DLD1 (cell line): ENCODE measurements at regions not wholly inside any gene's neighbourhood (a gene's known extent, or its start where the extent isn't known, plus 50 kb on each side); places are given as distances from the start of the nearest gene placed in this dataset.
"Not testable (repeated sequence)": the region's sequence is repeated elsewhere in the genome, so short reads cannot be mapped to it uniquely, and the experiment has no call there.

Source experiments
- in situ Hi-C: cut with HindIII; loops from 2 replicates; pipeline ENCODE4 v1.10.0; 2017; ENCODE audit warnings: low sequenced_read_pairs

GRCh38 chr9:19660019-19660418 is 128.8 kb downstream of the SLC24A2 start:
- in situ Hi-C loops = no loop called here

GRCh38 chr9:19656704-19657103 is 132.1 kb downstream of the SLC24A2 start:
- in situ Hi-C loops = no loop called here

DNA sequence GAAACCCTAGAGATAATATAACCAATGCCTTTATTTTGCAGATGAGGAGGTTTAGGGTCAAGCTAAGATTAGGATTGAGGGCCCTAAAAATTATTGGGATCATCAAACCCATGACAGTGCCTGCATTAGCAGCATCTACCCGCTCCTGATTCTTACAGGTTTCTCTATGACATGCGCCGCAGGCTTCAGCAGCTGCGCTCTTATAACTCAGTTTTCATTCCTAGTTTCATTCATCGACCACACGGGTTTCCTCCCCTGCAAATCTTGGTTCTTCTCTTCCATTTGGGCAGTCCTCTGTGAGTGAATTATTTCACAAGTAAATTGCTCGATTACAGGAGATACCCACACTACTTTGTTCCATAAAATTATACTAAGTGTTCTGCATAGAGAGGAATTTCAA is 137.2 kb downstream of the SLC24A2 start:
- in situ Hi-C loops = no loop called here

DNA sequence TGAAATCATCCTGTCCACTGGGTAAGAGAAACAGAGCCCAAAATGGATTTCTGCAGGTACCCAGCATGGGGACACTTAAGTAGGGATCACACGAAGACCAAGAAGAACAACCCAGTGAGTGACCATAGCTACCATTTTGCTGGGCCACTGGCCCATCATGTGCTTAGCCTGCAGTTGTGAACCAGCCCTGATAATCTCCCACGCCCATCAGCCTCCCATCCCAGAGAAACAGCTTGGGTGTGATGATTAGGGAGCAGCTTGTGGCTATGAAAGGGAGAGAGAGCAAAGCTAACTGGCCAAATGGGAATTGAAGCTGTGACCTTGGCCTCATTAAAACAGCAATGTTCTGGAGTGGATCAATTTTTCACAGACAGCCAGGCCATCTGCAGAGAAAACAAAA is 138.5 kb downstream of the SLC24A2 start:
- in situ Hi-C loops = no loop called here

DNA sequence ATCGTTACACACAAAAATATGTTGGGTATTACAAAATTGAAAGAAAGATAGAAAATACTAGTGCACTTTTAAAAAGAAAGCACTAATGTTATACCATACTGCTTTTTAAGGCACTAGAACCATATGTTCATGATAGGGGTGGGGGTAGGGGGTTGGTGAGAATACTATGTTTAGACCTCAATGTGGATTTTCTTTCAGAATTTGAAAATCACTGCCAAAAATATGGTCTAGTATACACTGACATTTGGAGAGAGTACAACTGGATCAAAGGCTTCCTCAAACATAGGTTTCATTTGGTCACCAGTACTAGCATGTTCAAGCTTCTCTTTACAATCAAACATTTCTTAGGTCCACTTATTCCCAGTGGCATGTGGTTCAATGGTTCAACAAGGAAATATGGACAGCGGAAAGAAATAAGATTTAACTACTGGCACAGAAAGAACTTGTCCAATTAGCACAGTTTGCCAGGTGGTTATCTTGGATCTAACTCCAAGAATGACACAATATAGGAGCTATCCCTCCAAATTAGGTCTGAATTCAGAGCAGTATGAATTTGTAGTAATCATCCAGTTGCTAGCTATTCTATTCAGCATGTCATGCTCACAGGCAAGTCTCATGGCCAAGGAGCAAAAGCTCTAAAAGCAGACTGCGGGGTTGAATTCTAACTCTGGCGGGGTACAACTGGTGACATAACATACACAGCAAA is 139.3 kb downstream of the SLC24A2 start:
- in situ Hi-C loops = no loop called here

DNA sequence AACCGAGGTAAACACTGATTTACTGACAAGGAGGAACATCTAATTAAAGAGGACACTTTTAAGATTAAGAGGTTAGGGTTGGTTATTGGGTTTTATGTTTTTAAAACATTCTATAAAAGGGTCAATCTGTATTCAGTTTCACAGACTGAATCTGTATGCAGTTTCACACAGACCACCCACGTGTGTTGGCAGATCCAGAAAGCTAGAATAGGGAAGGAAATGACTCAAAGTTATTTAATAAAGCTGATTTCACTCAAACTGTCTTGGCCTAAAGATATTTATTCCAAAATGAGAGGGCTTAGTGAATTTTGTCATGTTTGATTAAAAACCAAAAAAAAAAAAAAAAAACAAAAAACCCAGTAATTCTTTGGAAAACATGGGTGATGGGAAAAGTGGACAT is 140.2 kb downstream of the SLC24A2 start:
- in situ Hi-C loops = no loop called here

DNA sequence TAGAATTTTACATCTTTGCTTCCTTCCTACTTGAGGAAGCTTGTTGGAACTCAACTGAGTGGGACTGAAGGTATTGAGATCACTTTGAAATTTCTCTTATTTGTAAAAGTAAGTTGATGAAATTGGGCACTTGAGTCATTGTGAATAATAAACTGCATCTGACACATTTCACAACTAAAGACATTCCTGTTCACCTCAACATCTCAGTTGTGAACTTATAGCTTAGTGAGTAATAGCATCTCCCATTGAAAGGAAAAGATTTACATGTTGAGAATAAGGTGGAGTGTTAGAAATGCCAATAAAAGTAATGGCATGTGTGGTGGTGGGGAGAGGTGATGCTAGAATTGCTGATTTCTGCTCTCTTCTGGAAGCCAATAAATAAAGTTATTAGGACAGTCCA is 145.0 kb downstream of the SLC24A2 start:
- in situ Hi-C loops = no loop called here

- in situ Hi-C loops = no loop called here
These were observed 146.6 kb downstream of the SLC24A2 start for GRCh38 chr9:19642256-19642655.

DNA sequence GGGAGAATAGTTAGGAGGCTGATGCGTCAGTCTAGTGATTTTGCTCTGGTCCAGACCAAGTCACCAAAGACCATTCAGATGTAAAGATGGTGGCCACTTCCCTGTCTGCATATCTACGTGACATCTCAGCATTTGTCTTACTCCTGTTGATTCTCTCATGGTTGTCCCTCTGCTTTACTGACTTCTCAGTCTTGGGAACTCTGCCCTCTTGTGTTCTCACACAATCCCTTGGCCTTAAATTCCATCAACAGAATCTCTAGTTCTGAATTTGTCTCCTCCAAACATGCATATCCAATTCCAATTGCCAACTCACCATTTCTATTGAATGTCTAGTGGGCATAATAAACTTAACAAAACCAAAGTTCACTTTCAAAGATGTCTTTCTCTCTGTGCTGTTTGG is 147.8 kb downstream of the SLC24A2 start:
- in situ Hi-C loops = no loop called here

DNA sequence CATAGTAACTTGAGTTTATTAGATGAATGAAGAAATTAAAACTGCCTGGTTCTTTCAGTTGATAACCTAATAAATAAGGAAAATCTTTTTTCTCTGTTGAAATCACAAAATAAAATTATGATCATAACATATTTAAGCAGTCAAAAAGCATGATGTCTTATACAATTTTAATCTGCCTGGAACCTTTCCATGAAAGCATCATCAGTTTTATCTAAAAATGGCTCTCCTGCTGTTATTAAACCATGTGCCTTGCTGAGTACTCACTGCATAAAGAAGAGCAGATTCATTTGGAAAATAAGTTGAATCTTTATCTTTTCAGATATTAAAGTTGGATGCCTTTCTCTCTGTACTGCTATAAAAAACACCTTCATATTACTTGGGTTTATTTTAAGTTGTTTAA is 148.8 kb downstream of the SLC24A2 start:
- in situ Hi-C loops = no loop called here

DNA sequence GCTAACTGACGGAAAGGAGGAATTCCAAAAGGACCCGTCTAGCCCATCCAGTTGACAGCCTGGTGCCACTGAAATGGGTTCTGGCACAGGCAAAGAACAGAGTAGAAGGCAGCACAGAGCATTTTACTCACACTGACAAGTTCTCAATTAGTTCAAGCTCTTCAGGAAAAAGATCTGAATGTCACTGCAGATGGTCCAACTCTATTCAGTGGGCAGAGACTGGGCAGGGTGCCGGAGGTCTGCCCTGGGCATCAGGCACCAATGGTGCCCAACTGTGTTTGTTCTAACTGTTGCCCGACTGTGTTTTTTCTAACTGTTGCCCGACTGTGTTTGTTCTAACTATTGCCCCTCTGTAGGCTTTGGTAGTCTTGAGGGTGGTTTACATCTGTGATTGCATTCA is 151.8 kb downstream of the SLC24A2 start:
- in situ Hi-C loops = no loop called here

GRCh38 chr9:19634881-19635280 is 154.0 kb downstream of the SLC24A2 start:
- in situ Hi-C loops = no loop called here

DNA sequence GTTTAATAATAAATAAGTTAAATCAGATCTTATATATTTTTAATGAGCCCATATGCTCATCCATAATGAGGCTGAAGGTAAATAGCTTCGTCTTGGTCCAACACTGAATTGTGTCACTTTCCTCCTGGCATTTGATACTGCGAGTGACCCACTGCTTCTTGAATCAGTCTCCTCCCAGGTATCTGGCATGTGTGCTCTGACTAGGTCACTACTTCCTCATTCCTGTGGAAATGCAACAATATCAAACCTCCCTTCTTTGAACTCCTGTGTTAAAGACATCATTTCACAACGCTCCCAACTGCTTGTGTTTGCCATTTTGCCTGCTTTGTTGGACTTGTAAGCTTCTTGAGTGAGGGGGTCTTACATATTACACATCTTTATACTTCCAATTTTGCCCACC is 157.7 kb downstream of the SLC24A2 start:
- in situ Hi-C loops = no loop called here

- in situ Hi-C loops = no loop called here
These were observed 158.1 kb downstream of the SLC24A2 start for GRCh38 chr9:19630760-19631159.

- in situ Hi-C loops = no loop called here
These were observed 159.3 kb downstream of the SLC24A2 start for GRCh38 chr9:19629488-19629887.

- in situ Hi-C loops = not testable (repeated sequence)
These were observed 163.4 kb downstream of the SLC24A2 start for GRCh38 chr9:19625426-19625825.

DNA sequence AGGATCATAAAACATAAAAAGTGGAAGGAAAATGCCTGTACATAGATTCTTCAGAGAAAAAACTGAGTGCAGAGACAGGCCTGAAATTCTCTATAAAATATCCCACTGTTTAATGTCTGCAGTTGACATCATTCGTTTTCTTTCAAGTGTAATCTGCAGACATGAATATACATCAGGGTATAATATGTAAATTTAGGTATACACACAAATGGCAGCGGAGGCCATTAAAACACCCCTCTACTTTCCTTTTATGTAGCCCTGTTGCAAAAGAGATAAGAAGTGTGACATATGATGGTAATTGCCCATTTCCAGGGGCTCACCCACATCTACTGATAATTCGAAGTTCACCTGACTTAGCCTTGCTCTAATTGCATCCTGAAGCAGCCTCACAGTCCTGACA is 164.3 kb downstream of the SLC24A2 start:
- in situ Hi-C loops = no loop called here

- in situ Hi-C loops = no loop called here
These were observed 164.9 kb downstream of the SLC24A2 start for GRCh38 chr9:19623941-19624340.

DNA sequence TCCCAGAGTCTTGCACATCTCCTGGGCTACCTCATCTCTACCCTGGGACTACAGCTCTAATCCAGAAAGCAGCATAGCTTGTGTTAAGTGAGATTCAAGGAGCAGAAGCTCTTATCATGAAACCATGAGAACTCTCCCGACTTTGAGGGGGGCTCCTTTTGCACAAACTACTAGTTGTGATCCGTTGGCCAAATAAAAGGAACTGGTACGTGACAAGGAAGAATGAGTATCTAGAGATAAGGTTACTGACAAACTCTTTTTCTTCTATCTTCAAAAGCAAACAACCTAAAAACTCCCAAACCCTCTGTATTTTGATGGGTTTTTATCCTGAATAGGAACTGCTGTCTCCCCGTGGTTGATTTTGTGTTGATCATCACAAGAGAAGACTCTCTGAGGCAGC is 168.5 kb downstream of the SLC24A2 start:
- in situ Hi-C loops = no loop called here

DNA sequence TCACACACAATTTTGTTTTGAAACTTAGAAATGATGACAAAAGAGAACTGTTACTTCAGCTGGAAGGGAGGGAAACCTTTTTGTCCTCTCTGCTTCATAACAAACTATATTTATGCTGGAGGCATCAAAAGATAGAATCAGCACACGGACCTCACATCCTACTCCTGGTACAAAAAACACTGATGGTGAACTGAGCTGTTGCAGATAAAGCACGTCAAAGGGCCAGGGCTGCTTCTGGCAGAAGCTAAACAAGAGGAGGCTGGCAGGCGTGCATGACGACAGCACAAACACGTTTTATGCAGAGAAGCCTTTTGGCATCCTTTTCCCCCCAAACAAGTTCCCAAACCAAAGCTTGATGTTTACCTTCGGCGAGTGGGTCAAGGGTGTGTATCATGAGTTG is 169.6 kb downstream of the SLC24A2 start:
- in situ Hi-C loops = no loop called here

DNA sequence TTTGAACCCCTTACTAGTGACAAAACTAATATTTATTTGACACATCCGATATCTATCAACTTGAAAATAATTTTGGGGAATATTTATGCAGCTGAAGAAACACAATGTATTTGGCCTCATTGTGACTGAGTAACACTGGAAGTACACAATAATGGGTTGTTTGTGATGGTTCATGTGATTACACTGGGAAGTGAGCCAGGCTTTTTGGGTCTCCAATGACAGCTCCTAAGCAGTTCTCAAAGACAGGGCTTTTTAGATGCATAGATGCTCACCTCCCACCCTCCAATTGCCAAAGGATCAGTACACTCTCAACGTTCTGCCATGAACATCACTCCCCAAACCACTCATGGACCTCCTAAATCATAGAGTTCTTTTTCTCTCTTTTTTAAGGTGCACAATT is 170.0 kb downstream of the SLC24A2 start:
- in situ Hi-C loops = no loop called here

DNA sequence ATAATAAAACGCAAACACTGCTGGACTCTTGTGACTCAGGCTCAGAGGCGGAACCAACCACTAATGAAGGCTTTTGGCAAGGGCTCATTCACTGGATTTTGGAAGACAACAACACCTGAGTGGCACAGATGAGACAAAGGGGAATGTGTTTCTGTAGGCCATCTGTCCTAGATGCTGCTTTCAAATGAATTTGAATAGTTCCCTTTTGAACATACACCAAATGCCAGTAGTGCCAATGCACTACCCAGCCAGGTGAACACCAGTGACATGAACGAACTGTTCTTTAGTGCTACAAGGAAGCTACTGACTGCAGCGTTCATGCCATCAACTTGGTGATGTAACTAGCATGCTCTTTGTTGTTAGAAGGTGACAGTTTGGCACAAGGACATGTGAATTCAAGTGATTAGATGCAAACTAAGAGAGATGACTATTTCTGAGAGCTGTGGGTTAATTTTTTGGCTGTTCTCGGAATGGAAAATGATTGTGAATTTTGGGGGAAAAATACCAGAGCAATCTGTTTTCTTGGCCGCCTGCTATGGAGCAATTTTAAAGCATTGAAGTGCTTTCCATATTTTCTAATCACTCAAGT is 173.7 kb downstream of the SLC24A2 start:
- in situ Hi-C loops = no loop called here

GRCh38 chr9:19614294-19614693 is 174.5 kb downstream of the SLC24A2 start:
- in situ Hi-C loops = no loop called here
